Adrenal gland (tissue), 9 donors: ENCODE measurements at regions not wholly inside any gene's neighbourhood (a gene's known extent, or its start where the extent isn't known, plus 50 kb on each side); places are given as distances from the start of the nearest gene placed in this dataset.

Source experiments
- DNase-seq, 7 donors: peaks; one replicate each; pipeline ENCODE4 v3.0.0-alpha.2; 2019 to 2020
- H3K27ac ChIP-seq, 5 donors: fragments of 200-600 bp; sonication (generic) in 4 of 5; 1 replicate in 3 of 5; 2 replicates in 2 of 5; pipeline versions ENCODE4 v1.5.1 to v1.8.0; 2016 to 2020; ENCODE audit warnings: mild to moderate bottlenecking in 1 of 5
- H3K27me3 ChIP-seq: fragments of 200-600 bp; 2 replicates; pipeline ENCODE4 v1.8.0; 2021
- H3K36me3 ChIP-seq, 2 donors: fragments of 200-600 bp; replicated peaks in 1 of 2; 1 replicate in 1 of 2; 2 replicates in 1 of 2; pipeline versions ENCODE4 v1.5.1 to v1.8.0; 2018 to 2022
- H3K4me1 ChIP-seq, 2 donors: fragments of 200-600 bp; replicated peaks in 1 of 2; 1 replicate in 1 of 2; 2 replicates in 1 of 2; pipeline versions ENCODE4 v1.5.1 to v1.8.0; 2018 to 2021
- H3K4me3 ChIP-seq, 4 donors: fragments of 200-600 bp; sonication (generic) in 3 of 4; one replicate each; pipeline ENCODE4 v1.5.1; 2016 to 2018
- H3K9me3 ChIP-seq, 3 donors: fragments of 200-600 bp; sonication (generic) in 1 of 3; replicated peaks in 1 of 3; 1 replicate in 2 of 3; 2 replicates in 1 of 3; pipeline versions ENCODE4 v1.5.1 to v1.8.0; 2016 to 2021
- POLR2A ChIP-seq, 2 donors: fragments of 450-650 bp; IDR thresholded peaks; one replicate each; pipeline ENCODE4 v1.6.1; 2017; ENCODE audit warnings: antibody characterized with exemption in 2 of 2, mild to moderate bottlenecking in 2 of 2, moderate library complexity in 1 of 2
- WGBS, 4 donors: extraction: QIAGEN DNeasy Blood & Tissue Kit in 2 of 4; methylation state at CpG; one replicate each; pipeline versions ENCODE4 v1.1.5 to v1.1.7; 2013 to 2017; 5-methylcytosine and 5-hydroxymethylcytosine counted together
- intact Hi-C, 2 donors: fragments of 100-400 bp; cut with DNase I; formaldehyde crosslinking; loops; one replicate each; pipeline versions ENCODE4 v1.14.1 to v1.15.0; 2022 to 2023
- TF ChIP-seq, protein P1 (sequence below), 6 experiments: fragments of 450-650 bp in 4 of 6; fragments of 200-600 bp in 2 of 6; sonication (generic) in 1 of 6; IDR thresholded peaks; 1 replicate in 5 of 6; 2 replicates in 1 of 6; pipeline versions ENCODE4 v1.5.1 to v1.8.0; 2016 to 2021; ENCODE audit warnings: antibody characterized with exemption in 6 of 6, mild to moderate bottlenecking in 2 of 6, moderate library complexity in 1 of 6
- donor health status: healthy with polysubstance abuse.
- donor health status: Bipolar disorder and iron deficiency.
- donor health status: DM: yes; HTN: yes; CAD: no.
- donor health status: DM: no; HTN: no; CAD: no.
- donor health status: DM: no; HTN: no; CAD: no.

DNA sequence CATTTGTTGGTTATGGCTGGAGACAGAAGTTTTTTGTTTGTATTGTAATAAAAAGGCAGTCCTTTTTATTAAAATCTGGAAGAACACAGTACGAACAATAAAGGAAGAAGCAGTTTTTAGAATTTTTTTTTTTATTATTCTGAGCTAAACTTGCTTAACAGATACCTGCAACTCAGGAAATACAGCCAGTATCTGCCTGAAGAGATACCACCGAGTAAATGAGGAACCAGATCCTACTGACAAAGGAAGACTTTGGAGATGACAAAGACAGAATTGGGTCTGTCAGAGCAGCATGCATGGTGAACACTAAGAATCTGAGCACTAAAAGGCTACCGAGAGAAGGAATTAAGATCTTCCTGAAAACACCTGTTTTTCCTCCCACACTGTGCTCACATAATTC, 1335.9 kb upstream of the SORCS1 start:
- Histone ChIP-seq H3K9me3 (no peaks in the 10 kb centered on the region), H3K27me3 (no peaks in the 10 kb centered on the region), H3K4me1 (no peaks in the 10 kb centered on the region), H3K27ac (no peak overlapping the region), H3K36me3 (no peaks in the 10 kb centered on the region), H3K4me3 (no peak overlapping the region)
- no peak for TF ChIP-seq POLR2A (IDR thresholded peaks at IDR 0.05)
- TF ChIP-seq, protein P1, sequence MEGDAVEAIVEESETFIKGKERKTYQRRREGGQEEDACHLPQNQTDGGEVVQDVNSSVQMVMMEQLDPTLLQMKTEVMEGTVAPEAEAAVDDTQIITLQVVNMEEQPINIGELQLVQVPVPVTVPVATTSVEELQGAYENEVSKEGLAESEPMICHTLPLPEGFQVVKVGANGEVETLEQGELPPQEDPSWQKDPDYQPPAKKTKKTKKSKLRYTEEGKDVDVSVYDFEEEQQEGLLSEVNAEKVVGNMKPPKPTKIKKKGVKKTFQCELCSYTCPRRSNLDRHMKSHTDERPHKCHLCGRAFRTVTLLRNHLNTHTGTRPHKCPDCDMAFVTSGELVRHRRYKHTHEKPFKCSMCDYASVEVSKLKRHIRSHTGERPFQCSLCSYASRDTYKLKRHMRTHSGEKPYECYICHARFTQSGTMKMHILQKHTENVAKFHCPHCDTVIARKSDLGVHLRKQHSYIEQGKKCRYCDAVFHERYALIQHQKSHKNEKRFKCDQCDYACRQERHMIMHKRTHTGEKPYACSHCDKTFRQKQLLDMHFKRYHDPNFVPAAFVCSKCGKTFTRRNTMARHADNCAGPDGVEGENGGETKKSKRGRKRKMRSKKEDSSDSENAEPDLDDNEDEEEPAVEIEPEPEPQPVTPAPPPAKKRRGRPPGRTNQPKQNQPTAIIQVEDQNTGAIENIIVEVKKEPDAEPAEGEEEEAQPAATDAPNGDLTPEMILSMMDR (IDR thresholded peaks at IDR 0.05) = no peak
- 46 to 52% (median 49%) methylated on average over 3 of the region's 3 CpGs for WGBS, 4 donors
- DNase-seq = no peak
- intact Hi-C loops = no loop called here

DNA sequence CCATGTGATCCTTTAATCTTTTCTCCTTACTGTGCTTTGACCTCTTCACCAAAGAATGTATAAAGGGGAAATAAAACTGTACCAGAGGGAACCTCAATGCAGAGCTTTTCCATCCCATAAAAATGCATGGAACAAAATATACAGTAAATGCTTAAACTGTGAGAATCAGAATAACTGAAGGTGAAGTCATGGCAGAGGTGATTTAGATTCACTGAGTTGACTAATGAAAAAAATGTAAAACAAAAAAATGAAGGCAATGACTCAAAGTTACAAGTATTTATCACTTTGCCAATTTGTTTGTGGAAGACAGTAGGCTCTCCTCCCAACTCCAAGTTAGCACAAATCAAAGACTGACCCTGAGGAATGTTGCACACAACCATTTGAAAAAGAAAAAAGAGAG, 1331.6 kb upstream of the SORCS1 start:
- H3K27ac ChIP-seq = no peak overlapping the region
- TF ChIP-seq, protein P1 (IDR thresholded peaks at IDR 0.05) = no peak
- TF ChIP-seq POLR2A (IDR thresholded peaks at IDR 0.05) = no peak
- no peaks in the 10 kb centered on the region for H3K9me3 ChIP-seq
- no peak for DNase-seq
- no peaks in the 10 kb centered on the region for H3K4me1 ChIP-seq
- intact Hi-C loops = no loop called here
- no peaks in the 10 kb centered on the region for H3K27me3 ChIP-seq
- H3K4me3 ChIP-seq = no peak overlapping the region
- H3K36me3 ChIP-seq = no peaks in the 10 kb centered on the region

DNA sequence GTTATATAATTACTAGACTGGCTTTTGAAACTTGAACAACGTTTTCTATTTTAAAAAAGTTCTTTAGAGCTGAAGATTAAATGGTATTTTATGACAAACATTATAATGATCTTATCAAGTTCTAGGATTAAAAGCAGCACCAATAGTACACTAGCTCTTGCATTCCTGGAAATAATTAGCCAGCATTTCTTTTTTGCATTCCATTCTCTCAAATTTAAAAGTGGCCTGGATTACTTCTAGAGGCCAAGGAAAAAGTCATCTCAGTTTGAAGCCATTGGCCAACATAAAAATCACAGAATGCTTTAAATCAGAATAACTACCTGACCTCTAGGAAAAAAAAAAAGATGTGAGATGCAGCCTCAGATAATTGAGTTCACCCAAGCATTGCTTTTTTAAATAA, 1326.4 kb upstream of the SORCS1 start:
- Histone ChIP-seq H3K4me1 (no peaks in the 10 kb centered on the region), H3K27me3 (no peaks in the 10 kb centered on the region), H3K36me3 (no peaks in the 10 kb centered on the region), H3K9me3 (no peaks in the 10 kb centered on the region), H3K4me3 (no peak overlapping the region), H3K27ac (no peak overlapping the region)
- WGBS, 4 donors = 17 to 33% (median 18%) methylated on average over 1 of the region's 1 CpG
- TF ChIP-seq, protein P1 (IDR thresholded peaks at IDR 0.05) = no peak
- TF ChIP-seq POLR2A (IDR thresholded peaks at IDR 0.05) = no peak
- intact Hi-C loops = no loop called here
- DNase-seq = no peak

DNA sequence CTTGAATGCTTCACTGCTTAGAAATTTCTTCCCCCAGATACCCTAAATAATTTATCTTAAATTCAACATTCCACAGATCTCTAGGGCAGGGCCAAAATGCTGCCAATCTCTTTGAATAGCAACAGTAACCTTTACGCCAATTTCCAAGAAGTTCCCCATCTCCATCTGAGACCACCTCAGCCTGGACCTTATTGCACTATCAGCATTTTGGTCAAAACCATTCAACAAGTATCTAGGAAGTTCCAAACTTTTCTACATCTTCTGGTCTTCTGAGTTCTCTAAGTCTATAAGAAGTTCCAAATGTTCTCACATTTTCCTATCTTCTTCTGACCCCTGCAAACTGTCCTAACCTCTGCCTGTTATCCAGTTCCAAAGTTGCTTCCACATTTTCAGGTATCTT, 1306.9 kb upstream of the SORCS1 start:
- no peaks in the 10 kb centered on the region for H3K9me3 ChIP-seq
- 74 to 94% (median 87%) methylated on average over 1 of the region's 1 CpG for WGBS, 4 donors
- peaks cover 0 to 2% of the 10 kb centered on the region in 2 donors for H3K4me1 ChIP-seq
- H3K36me3 ChIP-seq = no peaks in the 10 kb centered on the region
- H3K4me3 ChIP-seq = no peak overlapping the region
- intact Hi-C loops = no loop called here
- no peak for DNase-seq
- H3K27me3 ChIP-seq = peaks cover 5% of the 10 kb centered on the region
- TF ChIP-seq POLR2A (IDR thresholded peaks at IDR 0.05) = no peak
- TF ChIP-seq, protein P1 (IDR thresholded peaks at IDR 0.05) = no peak
- no peak overlapping the region for H3K27ac ChIP-seq
